Kidney capillary endothelial cell (primary cell): ENCODE measurements at regions not wholly inside any gene's neighbourhood (a gene's known extent, or its start where the extent isn't known, plus 50 kb on each side); places are given as distances from the start of the nearest gene placed in this dataset.
"Not testable (repeated sequence)": the region's sequence is repeated elsewhere in the genome, so short reads cannot be mapped to it uniquely, and the experiment has no call there.

Source experiments
- DNase-seq: peaks from one replicate; pipeline ENCODE4 v3.0.0-alpha.2; 2018; ENCODE audit warnings: low spot score

GRCh38 chr21:14903172-14903865 lies 161.5 kb downstream of the NRIP1 start:
- no peak for DNase-seq

DNA sequence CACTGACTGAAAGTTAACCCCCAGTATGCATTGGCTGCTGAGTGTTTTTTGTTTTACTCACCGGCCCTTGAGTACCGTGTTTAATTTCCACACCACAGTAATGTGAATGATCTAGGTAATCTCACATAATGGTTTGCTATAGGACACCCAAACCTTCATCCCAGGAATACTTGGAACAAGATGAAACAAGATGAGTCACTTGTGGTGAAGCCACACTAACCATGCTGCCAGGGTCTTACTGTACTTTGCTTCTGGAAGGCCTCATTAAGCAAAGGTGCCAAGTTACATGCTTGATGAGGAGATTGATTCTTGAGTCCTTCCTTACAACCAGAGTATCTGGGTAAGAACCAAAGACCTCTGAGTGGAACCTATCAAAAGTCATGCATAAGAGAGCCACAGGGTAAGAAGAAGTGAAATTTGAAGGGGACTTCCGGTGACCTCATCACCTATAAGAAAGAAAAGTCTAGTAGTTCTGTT lies 163.3 kb downstream of the NRIP1 start:
- DNase-seq: no peak

DNA sequence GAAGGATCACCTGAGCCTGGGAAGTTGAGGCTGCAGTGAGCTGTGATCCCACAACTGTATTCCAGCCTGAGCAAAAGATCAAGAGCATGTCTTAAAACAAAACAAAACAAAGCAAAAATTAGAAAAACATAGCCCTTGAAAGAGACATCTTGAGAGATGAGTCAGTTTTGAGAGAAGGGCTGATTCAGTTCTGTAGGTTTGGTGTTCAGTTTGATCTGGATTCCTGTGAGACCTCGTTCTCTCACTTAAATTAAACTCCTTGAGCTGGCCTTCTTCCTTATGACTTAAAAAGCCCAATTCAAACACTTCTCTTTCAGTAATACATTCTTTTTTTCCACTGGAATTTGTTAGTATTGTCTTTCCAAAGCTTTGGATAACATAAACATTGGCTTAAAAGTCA lies 164.2 kb downstream of the NRIP1 start:
- DNase-seq: no peak

GRCh38 chr21:14900058-14900457 lies 164.7 kb downstream of the NRIP1 start:
- DNase-seq: no peak

- DNase-seq: no peak
Observed at GRCh38 chr21:14895792-14896191, 169.0 kb downstream of the NRIP1 start.

- no peak for DNase-seq
Observed at GRCh38 chr21:14890141-14890540, 174.7 kb downstream of the NRIP1 start.

DNA sequence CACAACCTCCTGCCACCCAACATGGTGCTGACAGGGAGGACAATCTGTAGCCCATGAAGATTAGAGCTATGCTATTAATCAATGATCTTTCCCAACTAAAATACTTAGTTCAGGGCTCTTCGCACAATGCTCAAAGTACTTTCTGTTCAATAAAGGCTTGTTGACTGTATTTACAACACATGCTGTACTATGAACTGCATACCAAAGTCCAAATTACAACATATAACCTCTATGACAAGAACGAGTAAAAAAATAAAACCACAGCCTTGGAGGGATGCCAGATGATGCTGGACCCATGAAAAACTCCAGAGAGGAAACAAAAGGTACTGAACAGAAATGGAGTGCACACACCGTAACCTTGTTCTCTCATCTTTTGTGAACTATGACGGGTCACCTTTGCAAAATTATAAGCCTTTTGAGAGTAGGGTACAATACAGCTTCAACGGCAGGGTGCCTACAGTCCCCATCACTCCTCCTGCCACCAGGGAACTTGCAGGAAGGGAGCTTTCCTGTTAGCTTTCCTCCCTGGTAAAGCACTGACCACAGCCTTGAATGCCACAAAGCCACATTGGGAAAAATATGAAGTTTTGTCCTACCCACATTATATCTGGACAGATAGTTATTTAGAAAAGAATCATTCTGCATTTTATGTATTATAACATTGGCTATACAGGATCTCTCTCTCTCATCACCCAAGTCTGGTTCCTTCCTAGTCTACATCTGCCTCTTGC lies 175.6 kb downstream of the NRIP1 start:
- DNase-seq: no peak

- no peak for DNase-seq
Observed at GRCh38 chr21:14888202-14888601, 176.6 kb downstream of the NRIP1 start.

GRCh38 chr21:14886001-14886400 lies 178.8 kb downstream of the NRIP1 start:
- no peak for DNase-seq

DNA sequence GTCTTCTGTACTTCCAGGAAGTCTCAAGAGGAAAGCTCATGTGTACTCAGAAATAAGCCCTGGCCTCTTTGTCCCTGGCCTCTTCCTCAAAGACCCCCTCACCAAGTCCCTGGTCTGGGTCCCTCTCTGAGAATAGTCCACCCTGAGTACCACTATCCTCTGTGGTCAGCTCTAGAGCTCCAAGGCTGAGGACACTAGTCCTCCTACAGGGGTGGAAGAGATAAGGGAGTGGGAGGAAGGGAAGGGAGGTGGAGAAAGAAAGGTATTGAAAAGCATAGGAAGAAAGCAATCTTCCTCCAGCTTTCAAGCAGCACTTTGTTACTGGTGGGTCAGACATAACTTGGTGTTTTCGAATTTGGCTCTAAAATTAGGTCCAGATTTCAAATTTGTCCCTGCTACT lies 181.4 kb downstream of the NRIP1 start:
- DNase-seq: no peak

- not testable (repeated sequence) for DNase-seq
Observed at GRCh38 chr21:14882545-14882944, 182.3 kb downstream of the NRIP1 start.

- DNase-seq: no peak
Observed at GRCh38 chr21:14881863-14882499, 182.8 kb downstream of the NRIP1 start.

DNA sequence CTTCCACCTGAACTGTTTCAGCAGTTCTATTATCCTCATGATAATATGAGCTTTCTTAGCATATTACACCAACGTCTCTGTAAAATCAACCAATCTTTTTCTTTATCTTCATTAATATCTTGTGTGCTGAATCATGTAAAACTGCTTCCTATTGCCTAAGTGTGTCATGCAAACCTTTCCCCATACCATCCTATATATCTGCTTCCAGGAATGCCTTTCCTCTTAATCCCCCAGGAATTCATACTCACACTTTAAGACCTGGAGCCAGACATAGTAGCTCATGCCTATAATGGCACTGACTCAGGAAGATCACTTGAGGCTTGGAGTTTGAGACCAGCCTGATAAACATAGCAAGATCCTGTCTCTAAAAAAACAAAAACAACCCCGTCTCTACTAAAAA lies 183.9 kb downstream of the NRIP1 start:
- peak; percentile 88 for DNase-seq

- DNase-seq: peak; percentile 79
Observed at GRCh38 chr21:14879458-14879857, 185.3 kb downstream of the NRIP1 start.

DNA sequence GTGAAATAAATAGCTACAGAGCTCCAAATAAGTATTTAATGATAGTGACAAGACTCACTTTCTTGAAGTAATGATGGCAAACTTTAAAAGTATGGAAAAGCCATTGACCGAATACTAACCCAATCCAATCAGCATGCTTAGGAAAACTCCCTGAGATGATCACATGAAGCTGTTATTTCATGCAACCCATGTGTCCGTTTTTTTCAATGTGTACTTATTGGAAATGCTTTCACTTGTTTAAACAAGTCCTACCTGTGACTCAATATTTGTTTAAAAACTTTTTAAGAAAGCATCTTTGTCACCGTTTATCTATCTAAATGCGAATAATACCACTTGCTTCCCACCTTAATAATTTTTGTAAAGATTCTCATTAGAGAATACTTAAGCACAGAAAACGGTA lies 185.8 kb downstream of the NRIP1 start:
- DNase-seq: no peak

- DNase-seq: peak; percentile 81
Observed at GRCh38 chr21:14877581-14878228, 187.1 kb downstream of the NRIP1 start.

- no peak for DNase-seq
Observed at GRCh38 chr21:14876524-14876840, 188.3 kb downstream of the NRIP1 start.

- peak; percentile 49 for DNase-seq
Observed at GRCh38 chr21:14875704-14876523, 188.9 kb downstream of the NRIP1 start.

DNA sequence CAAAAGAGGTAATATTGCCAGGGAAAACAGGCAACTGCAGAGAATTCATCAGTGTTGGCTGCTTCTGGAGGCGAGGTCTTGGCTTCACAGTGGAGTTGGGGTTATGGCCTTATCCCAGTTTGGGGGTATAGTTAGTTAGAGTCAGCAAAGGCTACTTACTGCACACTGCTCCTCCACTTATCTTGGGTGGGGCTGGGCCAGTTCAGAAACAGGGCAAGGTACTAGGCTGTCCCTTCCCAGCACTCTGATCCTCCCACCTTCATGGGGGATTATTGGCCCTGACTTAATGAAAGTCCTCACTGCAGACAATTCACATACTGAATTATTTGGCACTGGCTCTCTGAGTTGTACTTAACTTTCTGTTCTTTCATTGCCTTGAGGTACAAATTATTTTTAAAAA lies 189.6 kb downstream of the NRIP1 start:
- DNase-seq: no peak

DNA sequence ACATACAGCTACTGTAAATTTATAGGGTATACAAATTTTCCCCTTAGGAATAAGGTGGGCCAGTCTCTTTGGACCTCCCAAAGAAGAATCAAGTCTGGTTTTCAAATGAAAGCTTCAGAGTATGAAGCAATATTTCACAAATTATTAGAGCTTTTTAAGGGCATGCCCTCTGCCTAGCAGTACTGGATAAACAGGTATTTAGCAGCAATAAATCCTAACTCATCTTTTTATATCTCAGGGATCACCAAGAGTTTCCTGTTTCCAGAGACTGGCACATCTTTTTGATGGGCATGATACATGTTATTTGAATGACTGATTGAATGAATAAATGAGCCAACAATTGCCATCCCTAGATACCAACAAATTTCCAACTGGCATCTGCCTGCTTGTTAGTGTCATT lies 190.4 kb downstream of the NRIP1 start:
- no peak for DNase-seq

GRCh38 chr21:14871861-14872260 lies 192.9 kb downstream of the NRIP1 start:
- DNase-seq: no peak

DNA sequence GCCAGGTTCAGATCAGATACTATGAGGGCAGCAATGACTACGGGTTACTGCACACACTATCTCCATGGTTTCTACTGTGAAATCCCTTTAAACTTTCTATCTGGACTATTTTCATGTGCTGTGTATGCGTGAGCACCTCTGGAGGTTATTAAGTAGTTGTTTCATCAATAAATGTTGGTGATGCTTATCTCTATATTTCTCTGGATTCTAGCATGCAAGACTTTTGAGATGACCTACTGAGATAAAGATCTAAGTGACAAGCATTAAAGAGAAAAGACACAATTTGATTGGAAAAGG lies 194.0 kb downstream of the NRIP1 start:
- DNase-seq: no peak
